Motor neuron (in vitro differentiated cells): ENCODE measurements at regions not wholly inside any gene's neighbourhood (a gene's known extent, or its start where the extent isn't known, plus 50 kb on each side); places are given as distances from the start of the nearest gene placed in this dataset.

Source experiments
- ATAC-seq, 8 experiments: fragments of 200-7000 bp; cut with Tn5 transposase; replicated peaks in 6 of 8; 2 replicates each; pipeline ENCODE4 v1.8.0; 2021; ENCODE audit warnings: mild to moderate bottlenecking in 8 of 8, moderate library complexity in 8 of 8
- H3K27ac ChIP-seq, 2 donors: fragments of 250-450 bp; sonication (Bioruptor Pico); 2 replicates each; pipeline ENCODE4 v1.9.0; 2021; ENCODE audit warnings: antibody characterized with exemption in 2 of 2, mild to moderate bottlenecking in 2 of 2, moderate library complexity in 1 of 2
- H3K4me1 ChIP-seq, 2 donors: fragments of 250-450 bp; sonication (Bioruptor Pico); replicated peaks in 1 of 2; 2 replicates each; pipeline ENCODE4 v1.6.1; 2021; ENCODE audit warnings: antibody characterized with exemption in 2 of 2, mild to moderate bottlenecking in 2 of 2, moderate library complexity in 1 of 2
- H3K4me3 ChIP-seq, 5 donors: fragments of 250-450 bp; sonication (Bioruptor Pico); 2 replicates each; pipeline ENCODE4 v1.9.0; 2021; ENCODE audit warnings: antibody characterized with exemption in 5 of 5, mild to moderate bottlenecking in 5 of 5, moderate library complexity in 4 of 5
- WGBS, 10 experiments: fragments of 450-650 bp; shearing (Covaris generic); methylation state at CpG; one replicate each; pipeline ENCODE4 v1.0.0; 2022; 5-methylcytosine and 5-hydroxymethylcytosine counted together
- in situ Hi-C, 9 experiments: fragments of 400-800 bp; cut with MboI; loops; one replicate each; pipeline ENCODE4 v1.15.0; 2021; ENCODE audit warnings: low sequenced_read_pairs in 9 of 9, low pct_unique_long_range_greater_than_20kb in 2 of 9; ENCODE audit not compliant: unreplicated experiment in 9 of 9

- peak in 7 of 8 experiments; percentile 39 to 74 (median 73) for ATAC-seq
- WGBS, 10 experiments = 0 to 100% (median 43%) methylated on average over 1 to 3 of the region's 3 CpGs
- Histone ChIP-seq H3K4me1 (peaks cover 14 to 32% of the 10 kb centered on the region in 2 donors), H3K4me3 (no peak overlapping the region), H3K27ac (no peak overlapping the region)
- in situ Hi-C loops = no loop called here
Observed at GRCh38 chr12:29073631-29074239, 75.3 kb upstream of the FAR2 start.

- no peak overlapping the region for H3K27ac ChIP-seq
- peak in 1 of 8 experiments; percentile 30 for ATAC-seq
- no peak overlapping the region for H3K4me3 ChIP-seq
- in situ Hi-C loops = loop anchor here in 2 of 9 experiments (25.0 kb wide), 2 partner anchors 156 to 231 kb away; no protein-coding TSS in a partner anchor
- peaks cover 0 to 11% of the 10 kb centered on the region in 2 donors for H3K4me1 ChIP-seq
Observed at GRCh38 chr12:29081101-29081500, 68.0 kb upstream of the FAR2 start.

DNA sequence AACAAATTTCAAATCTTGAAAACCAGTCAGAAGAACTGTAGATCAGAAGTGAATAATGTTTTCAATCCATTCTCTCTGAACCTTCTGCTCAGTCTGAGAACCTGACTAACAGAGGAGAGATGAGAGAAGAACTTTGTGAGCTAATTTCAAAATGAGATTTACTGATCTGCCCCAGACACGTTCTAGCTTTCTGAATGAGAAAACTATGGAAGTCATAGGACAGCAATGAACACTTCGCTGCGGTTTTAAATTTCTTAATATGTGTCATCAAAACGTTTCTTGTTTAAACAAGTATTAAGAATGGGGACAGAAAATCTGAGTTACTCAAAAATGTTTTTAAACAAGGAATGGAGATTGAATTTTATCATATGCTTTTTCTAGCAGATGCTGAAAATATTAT lies 66.6 kb upstream of the FAR2 start:
- 7 to 91% (median 71%) methylated on average over 1 to 4 of the region's 4 CpGs for WGBS, 10 experiments
- H3K4me3 ChIP-seq = no peak overlapping the region
- H3K27ac ChIP-seq = no peak overlapping the region
- in situ Hi-C loops = loop anchor here in 2 of 9 experiments (25.0 kb wide), 2 partner anchors 155 to 230 kb away; no protein-coding TSS in a partner anchor
- H3K4me1 ChIP-seq = peaks cover 0 to 8% of the 10 kb centered on the region in 2 donors
- ATAC-seq = no peak

- WGBS, 10 experiments = 30 to 88% (median 63%) methylated on average over 1 to 4 of the region's 9 CpGs; no CpG with 5 or more reads in 4 of the 10 experiments
- H3K4me1 ChIP-seq = peaks cover 0 to 8% of the 10 kb centered on the region in 2 donors
- no peak overlapping the region for H3K4me3 ChIP-seq
- no peak for ATAC-seq
- in situ Hi-C loops = loop anchor here in 2 of 9 experiments (25.0 kb wide), 2 partner anchors 151 to 226 kb away; no protein-coding TSS in a partner anchor
- H3K27ac ChIP-seq = no peak overlapping the region
Observed at GRCh38 chr12:29086325-29087271, 62.5 kb upstream of the FAR2 start.

GRCh38 chr12:29088611-29089219 lies 60.4 kb upstream of the FAR2 start:
- ATAC-seq = no peak
- Histone ChIP-seq H3K27ac (no peak overlapping the region), H3K4me1 (peaks cover 0 to 6% of the 10 kb centered on the region in 2 donors), H3K4me3 (no peak overlapping the region)
- in situ Hi-C loops = loop anchor here in 2 of 9 experiments (25.0 kb wide), 2 partner anchors 149 to 224 kb away; no protein-coding TSS in a partner anchor
